Hepatic stellate cell (primary cell): ENCODE measurements at regions not wholly inside any gene's neighbourhood (a gene's known extent, or its start where the extent isn't known, plus 50 kb on each side); places are given as distances from the start of the nearest gene placed in this dataset.

Experiments
- DNase-seq: peaks from one replicate; pipeline ENCODE4 v3.0.0; 2011; ENCODE audit warnings: low spot score

DNA sequence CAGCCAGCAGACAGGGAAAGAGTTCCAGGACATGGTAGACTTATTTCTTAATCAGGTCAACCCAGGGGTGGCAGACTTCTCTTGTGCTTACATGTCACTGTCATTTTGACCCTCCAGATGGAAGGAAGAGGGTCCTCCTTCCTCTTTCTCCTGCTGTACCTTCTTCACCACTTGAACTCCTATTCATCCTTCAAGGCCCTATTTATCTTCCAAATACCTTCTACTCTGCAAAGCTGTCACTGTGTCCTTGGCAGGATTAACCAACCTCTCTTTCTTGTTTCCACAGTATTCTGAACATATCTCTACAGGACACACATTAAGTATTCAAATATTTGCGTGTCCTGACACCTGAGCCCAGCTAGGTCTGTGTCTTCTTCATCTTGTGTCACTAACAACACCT is 163.1 kb downstream of the DICER1 start:
- DNase-seq, result no peak

DNA sequence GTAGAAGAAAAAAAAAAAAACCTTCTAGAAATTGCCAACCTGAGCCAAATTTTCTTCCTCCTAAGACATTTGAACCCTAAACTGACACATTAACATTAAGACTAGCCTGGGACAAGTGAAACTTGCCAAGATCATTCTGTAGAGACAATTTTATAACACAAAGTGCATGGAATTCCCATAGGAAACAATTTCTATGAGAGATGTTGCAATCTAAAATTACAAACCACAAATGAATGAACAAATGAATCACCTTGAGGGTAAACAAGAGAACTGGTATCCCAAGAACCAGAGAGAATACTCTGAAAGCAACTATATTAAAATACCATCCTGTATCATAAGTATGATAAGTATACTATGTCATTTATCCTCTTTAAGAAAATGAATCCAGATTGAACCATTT is 165.3 kb downstream of the DICER1 start:
- no peak for DNase-seq

DNA sequence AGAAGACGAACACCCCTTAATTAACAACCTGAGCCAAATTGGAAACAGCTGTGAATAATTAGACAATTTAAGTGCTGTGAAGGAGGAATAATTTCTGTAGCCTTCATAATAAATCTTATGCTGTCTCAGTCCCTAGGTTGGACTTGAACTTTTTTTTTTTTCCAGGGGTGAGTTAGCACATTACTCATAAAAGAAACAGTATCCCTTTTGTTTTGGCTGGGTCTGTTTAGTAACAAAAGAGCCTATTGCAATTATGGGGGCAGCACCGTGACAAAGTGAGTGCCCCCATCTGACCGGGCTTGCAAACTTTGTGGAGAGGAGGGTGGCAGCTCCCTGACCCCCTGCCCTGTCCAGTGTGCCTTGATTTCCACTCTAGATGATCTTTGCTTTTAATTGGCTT is 167.4 kb downstream of the DICER1 start:
- DNase-seq, result no peak

DNA sequence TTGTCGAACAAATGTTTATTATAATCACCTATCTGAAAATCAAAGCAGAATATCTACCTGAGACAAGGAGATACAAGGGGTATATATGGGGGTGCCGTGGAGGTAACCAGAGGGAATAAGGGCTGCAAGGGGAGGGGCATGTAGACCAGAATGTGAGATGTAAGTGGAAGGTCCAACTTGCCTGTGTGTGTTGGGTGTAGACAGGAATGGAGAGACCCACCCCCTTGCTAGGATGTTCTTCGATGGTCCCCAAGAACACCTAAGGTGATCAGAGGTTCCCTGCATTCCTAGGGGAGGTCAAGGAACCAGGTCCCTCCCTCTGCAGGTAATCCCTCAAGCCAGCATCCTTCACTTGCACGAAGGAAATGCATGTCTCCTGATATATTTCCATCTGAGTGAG is 167.9 kb downstream of the DICER1 start:
- no peak for DNase-seq

DNA sequence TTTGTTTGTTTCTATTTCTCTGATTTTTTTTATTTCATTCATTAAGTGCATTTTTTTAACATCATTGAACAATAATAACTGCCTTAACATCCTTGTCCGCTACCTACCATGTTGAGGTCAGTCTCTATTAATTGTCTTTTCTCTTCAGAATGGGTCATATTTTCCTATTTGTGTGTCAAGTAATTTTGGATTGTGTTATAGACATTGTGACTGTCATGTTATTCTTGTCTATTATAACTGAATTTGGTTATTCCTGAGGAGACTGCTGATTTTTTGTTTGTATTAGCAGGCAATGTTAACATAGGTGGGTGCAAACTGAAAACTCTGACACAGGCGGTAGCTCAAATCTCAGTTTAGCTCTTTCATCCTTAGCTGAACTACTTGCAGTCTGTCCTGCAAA is 169.9 kb downstream of the DICER1 start:
- no peak for DNase-seq

DNA sequence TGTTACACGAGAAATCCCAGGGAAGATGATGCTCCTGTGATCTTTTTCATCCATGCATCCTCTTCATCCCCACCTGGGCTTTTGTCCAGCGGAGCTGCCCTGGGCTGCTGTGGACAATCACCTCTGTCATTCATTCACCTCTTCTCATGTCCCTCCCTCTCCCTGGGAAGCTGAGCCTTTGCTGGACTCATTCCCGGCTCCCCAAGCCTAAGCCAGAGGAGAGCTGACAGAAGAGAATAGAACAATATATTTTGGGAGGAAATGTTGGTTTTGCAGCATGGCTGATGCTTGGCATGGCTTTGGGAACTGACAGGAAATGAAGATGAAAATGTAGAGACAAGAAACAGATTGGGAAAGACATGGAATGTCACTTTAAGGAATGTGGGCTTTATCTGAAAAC is 177.4 kb downstream of the DICER1 start:
- no peak for DNase-seq

DNA sequence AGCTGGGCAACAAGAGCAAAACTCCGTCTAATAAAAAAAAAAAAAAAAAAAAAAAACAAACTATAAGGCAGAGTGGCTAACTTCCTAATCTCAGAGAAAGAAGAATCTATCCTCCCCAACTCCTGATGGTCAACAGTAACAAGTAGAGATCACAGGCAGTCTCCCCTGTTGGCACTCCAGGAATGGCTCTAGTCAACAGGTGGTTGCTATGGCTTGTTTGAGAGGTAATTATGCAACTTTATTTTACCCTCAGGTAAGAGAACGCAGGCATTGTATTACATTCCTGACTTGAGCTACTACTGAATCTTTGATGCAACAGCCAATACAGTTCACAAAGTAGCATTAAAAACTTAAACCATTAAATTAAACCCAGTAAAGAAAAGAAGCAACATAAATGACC is 180.3 kb downstream of the DICER1 start:
- no peak for DNase-seq

DNA sequence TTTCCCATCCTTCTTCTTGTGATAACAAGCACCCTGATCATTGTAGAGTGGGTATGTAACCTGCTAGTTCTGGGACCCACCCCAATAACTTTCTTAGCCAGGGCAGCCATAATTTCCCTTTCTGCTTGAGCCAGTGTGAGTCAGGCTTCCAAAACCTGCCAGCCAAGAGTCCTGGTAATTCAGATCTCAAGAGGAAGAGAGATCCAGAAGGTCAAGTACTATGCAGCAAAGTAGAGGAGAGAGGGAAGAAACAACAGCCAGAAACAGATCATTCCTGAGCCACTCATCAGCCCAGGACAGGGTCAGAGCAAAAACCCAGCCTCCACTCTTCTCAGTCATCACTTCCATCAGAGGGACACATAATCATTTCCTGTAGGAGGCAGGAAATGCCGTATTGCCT is 182.0 kb downstream of the DICER1 start:
- no peak for DNase-seq

DNA sequence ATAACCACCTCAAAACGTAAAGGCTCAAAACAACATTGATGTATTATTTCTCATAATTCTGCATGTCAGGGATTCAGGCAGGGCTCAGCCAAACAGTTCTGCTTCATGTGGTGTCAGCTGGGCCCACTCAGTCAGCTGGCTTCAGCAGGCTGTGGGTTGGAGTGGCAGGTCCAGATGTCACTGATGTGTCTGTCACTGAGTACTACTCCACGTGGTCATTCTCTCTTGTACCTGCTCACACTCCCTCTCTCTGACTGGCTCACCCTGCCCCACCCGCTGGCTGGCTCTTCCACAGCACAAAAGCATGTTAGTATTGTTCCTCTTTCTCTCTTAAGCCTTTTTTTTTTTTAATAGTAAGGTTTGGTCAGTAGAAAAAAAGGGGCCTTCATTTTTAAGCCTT is 182.4 kb downstream of the DICER1 start:
- no peak for DNase-seq

DNA sequence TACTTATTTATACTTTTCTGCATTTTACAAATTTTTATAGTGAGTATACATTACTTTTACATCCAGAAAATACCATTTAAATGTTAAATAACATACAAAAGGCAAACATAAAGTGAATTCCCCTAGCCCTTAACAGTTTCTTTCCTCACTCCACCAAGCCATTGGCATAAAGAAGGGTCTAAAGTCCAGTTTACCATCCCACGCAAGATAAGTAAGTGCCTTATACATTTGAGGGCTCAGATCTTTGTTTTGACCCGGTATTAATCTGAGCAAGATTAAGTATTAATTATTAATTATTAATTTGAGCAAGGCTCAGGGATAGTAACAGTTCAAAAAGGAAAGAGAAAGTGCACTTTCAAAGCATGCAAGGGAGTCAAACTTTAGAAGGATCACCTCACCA is 182.9 kb downstream of the DICER1 start:
- DNase-seq, result no peak

DNA sequence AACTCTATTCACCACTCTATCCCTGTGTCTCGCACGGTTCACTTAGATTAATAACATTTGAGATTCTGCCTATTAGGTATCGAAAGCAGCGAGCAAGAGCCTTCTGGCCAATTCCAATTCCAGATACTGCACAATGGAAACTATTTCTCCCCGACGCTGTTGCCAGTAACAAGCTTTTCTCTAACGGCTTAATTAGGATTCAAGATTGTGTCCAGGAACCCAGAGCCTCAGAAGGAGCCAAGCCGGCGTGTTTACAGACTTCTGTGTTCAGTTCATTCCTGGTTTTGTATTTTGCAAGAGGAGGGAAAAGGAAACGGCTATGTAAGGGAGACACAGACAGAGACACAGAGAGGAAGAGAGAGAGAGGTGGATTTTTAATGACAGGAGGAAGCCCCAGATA is 185.6 kb downstream of the DICER1 start:
- no peak for DNase-seq

DNA sequence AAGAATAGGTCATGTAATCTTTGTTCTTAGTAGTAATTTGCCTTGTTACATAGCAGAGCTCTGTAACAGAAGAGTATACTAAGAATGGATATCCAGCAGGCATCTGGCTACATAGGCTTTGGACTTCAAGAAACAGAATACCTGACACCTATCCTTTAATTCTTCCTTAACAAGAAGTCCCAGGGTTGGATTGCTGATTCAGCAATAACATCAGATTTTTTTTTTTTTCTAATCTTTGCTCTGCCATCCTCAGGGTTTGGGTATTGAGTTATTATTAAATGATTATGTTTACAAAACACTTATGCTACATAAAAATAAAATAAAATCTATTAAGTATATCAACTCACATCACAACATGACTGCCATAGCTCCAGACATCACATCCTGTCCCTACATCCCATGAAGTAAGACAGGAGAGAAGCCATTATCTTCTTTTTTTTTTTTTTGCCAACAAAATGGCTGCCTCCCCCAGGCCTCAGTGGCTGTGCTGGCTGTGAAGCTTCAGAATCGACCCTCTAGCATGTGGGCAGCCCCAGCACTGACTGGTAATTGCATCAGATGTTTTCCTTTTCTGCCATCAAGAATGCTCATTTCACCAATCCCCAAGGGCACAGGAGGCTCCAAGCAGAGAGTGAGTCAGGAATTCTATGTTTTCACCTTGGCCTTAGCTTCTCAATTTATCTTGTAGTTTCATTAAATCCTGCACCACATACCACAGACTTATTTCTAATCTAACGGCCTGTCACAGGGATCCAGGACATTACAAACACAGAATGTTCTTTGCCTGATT is 186.2 kb downstream of the DICER1 start:
- no peak for DNase-seq

DNA sequence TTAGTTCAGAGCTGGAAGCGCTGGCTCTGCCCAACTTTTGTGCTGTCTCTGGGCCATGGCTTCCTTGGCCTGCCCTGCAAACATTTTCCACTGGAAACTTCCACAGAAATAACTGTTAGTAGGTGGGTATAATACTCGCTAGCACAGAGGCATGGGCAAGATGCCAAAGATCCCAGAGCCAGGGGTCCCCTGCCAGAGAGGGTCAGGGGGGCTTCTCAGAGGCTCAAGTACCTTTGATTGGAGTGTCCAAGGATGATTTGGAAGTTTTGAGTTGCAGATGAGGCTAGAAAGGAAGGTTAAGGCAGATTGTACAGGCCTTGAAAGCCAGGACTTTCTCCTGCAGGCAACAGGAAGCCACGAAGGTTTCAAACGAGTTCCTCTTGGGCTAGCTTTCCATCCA is 187.6 kb downstream of the DICER1 start:
- no peak for DNase-seq

DNA sequence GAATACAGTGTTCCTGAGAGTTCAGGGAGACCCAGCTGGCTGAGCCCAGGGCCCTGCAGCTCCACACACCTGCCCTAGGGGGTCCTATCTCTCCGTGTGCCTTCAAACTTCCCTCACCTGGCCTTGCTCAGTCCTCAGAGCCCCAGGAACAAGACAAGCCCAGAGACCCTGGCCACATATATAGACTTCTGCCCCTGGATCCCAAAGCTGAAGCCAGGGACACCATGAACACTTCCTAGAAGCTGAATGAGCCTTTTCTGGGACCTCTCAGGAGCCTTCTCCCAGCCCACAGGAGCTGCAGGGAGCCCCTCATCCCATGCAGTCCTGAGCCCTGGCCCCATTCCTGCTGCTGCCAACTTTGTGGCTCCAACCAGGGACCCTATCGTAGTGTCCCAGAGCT is 190.5 kb downstream of the DICER1 start:
- no peak for DNase-seq

DNA sequence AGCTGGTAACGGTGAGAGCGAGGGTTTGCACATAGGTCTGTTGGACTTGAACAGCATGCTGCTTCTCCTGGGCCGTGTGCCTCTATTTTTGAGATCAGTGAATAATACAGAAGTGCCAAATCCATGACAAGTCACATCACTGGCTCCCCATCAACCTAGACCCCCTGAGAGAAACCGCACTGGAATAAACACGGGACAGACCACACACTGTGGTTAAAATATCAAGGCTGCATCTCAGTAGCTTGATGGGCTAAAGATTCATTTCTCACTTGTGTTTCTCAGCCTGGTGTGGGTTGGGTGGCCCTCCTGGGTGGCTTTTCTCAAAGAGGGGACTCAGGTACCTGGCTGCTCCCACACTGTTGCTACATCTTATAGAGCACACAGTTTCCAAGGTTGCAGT is 191.0 kb downstream of the DICER1 start:
- no peak for DNase-seq

DNA sequence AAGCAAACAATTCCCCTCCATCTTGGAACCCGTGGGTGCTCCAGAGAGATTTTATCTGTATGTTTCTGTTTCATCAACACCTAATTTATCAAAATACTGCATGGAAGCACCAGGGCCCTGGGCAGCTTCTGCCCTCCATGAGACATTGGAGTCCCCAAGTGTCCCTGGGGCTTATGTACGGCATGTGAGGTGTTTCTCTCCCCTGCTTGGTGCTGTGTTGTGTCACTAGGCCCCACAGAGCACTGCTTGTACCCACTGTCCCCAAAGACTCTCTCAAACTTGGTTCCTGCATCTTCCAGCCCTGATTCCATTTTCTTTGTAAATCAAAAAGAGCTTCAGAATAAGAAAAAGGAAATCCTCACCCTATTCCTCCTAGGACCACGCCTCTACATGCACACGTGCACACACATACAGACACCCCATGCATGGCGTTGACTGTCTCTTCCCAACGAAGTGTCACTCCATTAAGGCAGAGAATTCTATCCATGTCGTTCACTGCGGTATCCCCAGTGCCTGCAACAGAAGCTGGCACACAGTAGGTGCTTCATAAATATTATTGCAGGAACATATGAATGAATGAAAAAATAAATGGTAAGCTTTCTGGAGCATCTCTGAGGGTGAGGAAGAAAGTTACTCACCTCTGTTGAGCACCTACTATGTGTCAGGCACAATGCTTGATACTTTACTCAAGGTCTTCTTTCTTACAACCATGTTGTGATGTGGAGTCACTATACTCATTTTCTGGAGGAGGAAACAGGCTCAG is 191.6 kb downstream of the DICER1 start:
- DNase-seq, result no peak

DNA sequence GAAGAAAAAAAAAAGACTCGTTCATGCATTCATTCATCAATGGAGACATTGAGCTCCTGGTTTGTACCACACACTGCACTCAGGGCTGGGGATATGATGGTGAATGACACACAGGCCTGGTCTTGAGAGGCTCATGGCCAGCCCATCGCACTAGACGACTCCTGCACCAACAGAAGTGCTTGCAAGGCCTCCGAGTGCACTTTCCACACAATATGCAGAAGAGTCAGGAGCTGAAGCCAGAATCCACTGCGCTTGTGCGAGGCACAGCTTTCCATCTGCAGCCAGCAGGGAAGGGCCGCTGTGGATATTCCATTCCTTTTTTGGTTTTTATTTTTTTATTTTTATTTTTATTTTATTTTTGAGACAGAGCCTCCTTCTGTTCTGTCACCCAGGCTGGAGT is 192.4 kb downstream of the DICER1 start:
- DNase-seq, result no peak

DNA sequence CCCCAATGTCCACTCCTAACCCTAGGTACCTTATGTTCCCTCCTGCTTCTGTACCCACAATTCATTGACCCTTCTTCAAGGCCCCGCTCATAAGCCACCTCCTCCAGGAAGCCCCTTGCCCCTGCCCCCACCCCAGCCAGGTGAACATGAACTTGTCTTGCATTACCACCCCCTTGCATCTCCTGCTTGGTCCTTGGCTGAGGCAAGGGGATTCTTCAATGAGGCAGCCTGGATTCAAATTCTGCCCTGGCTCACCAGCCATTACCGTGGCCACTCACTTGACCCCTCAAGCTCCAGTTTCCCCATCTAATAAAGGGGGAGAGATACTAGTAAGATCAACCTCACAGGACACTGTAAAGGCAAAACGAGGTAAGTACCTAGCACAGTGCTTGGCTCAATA is 193.1 kb downstream of the DICER1 start:
- DNase-seq, result no peak

DNA sequence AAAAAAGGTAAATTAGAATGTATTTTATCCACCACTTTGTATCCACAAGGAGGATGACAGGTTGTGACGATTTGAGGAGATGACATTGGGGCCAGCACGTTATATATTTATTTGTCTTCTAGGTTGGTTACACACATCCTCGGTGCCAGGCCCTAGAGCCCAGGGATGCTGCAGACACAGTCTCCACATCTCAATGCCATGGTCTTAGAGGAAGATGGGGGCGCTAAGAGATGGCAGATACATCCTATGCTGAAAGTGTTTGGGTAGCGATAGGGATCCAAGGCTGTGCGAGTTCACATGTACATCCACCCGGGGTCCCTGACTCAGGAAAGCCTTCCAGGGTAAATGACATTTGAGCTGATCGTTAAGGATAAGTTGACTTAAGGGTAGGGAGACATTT is 193.1 kb upstream of the GSC start:
- DNase-seq, result no peak

DNA sequence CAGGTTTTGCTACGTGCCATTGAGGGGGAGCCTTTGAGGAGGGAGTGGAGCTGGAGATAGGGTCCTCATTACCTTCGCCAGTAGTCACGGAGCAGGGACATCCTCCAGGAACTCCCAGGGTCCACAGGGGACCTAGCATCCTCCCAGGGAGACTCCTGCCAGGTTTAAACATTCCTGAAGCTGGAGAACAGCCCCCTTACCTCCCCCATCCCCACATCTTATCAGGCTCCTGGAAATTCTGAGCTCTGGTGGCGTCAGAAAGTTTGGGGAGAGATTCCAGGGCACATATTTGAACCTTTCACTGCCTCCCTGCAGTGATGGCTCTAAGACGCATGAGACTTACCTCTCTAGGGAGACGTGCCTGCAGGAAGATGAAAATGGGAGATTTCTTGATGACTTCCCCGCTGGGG is 192.3 kb upstream of the GSC start:
- DNase-seq, result no peak

DNA sequence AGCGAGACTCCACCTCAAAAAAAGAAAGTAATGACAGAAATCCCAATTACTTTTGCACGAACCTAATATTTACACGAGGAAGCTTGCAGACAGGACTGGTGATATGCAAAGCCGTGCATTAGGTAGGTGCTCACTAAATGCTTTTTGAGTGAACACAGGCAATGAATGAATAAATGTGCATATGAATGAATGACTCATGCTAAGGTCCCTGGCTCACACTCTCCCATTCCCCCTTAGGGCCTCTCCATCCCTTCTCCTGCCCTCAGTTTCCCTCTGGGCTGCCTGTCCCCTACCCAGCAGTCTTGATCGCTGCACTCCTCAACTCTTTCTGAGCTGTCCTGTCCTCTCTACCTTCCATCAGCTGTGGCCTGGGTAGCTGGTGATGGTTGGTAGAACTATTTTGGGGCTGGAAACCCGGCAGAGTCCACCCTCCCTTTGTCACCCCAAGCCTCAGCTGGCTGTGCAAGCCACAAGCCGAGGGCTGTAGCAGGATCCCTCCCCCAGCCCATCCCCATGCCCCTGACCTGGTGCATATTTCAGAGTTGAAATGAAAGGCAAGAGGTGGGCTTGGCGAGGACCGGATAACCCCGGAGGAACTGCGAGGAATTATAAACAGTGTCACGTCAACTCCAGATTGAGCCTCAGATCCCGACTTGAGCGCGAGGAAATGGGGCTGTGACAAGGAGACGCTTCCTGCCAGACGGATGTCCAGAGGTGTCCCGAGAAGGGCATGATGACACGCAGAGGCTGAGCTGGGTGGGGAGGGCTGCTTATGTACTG is 191.7 kb upstream of the GSC start:
- DNase-seq, result no peak

DNA sequence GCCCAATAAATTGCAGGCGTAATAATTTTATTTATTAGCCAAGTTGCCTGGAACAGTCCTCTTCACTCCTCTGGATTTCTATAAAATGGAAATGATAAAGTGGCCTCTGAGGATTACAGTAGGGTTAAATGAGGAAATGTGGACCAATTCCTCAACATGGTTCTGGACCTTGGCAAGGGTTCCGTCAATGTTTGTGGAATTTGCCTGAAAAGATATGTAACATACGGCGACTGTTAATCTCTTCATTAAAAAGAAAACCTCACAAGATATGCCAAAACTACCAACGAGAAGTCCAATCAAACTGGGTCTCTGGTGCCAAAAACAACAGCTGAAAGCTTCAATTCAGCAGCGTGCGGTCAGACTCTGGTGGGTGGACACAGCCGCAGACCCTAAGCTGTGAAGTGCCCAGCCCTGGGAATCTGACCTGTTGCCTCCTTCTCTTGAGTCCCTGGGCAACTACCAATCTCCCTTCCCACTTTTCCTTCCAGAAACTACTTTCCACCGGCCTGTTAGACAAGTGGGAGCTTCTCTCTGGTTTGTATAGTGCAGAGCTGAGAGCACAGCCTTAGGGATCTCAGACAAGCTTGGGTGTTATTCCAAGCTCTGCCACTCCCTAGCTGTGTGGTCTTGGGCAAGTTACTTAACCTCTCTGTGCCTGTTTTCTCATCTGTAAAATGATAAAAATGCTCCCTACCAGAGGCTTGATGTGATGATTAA is 190.5 kb upstream of the GSC start:
- DNase-seq, result no peak
